RCC 7860 (cell line): ENCODE measurements at regions not wholly inside any gene's neighbourhood (a gene's known extent, or its start where the extent isn't known, plus 50 kb on each side); places are given as distances from the start of the nearest gene placed in this dataset.
"Not testable (repeated sequence)": the region's sequence is repeated elsewhere in the genome, so short reads cannot be mapped to it uniquely, and the experiment has no call there.

Source experiments
- DNase-seq: peaks from one replicate; pipeline ENCODE4 v3.0.0-alpha.2; 2015; ENCODE audit warnings: low spot score
- FAIRE-seq: peaks from 2 replicates; lab custom pipeline; 2012; peaks lifted over from hg19 to GRCh38; lab: Jason Lieb, UNC

- FAIRE-seq = no peak
- DNase-seq = no peak
Measured at GRCh38 chr4:54402880-54403480, 173.9 kb downstream of the PDGFRA start.

GRCh38 chr4:54403700-54404453 is 174.8 kb downstream of the PDGFRA start:
- DNase-seq (no peak), FAIRE-seq (no peak)

- FAIRE-seq, DNase-seq: not testable (repeated sequence)
Measured at GRCh38 chr4:54409270-54409817, 180.3 kb downstream of the PDGFRA start.

GRCh38 chr4:54414545-54414944 is 185.5 kb downstream of the PDGFRA start:
- FAIRE-seq (no peak), DNase-seq (no peak)

- FAIRE-seq (no peak), DNase-seq (no peak)
Measured at GRCh38 chr4:54417476-54417875, 188.4 kb downstream of the PDGFRA start.

- no peak for FAIRE-seq
- DNase-seq = no peak
Measured at GRCh38 chr4:54418468-54418867, 189.4 kb downstream of the PDGFRA start.

- DNase-seq = peak; percentile 61
- no peak for FAIRE-seq
Measured at GRCh38 chr4:54423066-54423465, 194.0 kb downstream of the PDGFRA start.

GRCh38 chr4:54427826-54428225 is 198.7 kb downstream of the PDGFRA start:
- no peak for DNase-seq
- no peak for FAIRE-seq

GRCh38 chr4:54428940-54429339 is 199.8 kb downstream of the PDGFRA start:
- DNase-seq = no peak
- FAIRE-seq = no peak

- FAIRE-seq (no peak), DNase-seq (no peak)
Measured at GRCh38 chr4:54433686-54434085, 204.6 kb downstream of the PDGFRA start.

GRCh38 chr4:54439831-54440243 is 210.7 kb downstream of the PDGFRA start:
- DNase-seq (no peak), FAIRE-seq (no peak)

- peak; percentile 22 for DNase-seq
- FAIRE-seq = peak; percentile 33
Measured at GRCh38 chr4:54440394-54441136, 211.5 kb downstream of the PDGFRA start.

GRCh38 chr4:54445866-54446265 is 211.9 kb upstream of the KIT start:
- no peak for FAIRE-seq
- no peak for DNase-seq

GRCh38 chr4:54446581-54446980 is 211.2 kb upstream of the KIT start:
- FAIRE-seq (no peak), DNase-seq (no peak)

GRCh38 chr4:54447304-54447703 is 210.5 kb upstream of the KIT start:
- FAIRE-seq (no peak), DNase-seq (no peak)

- no peak for DNase-seq
- FAIRE-seq = no peak
Measured at GRCh38 chr4:54449999-54450398, 207.8 kb upstream of the KIT start.

- not testable (repeated sequence) for DNase-seq, FAIRE-seq
Measured at GRCh38 chr4:54466960-54467359, 190.8 kb upstream of the KIT start.

- DNase-seq = no peak
- no peak for FAIRE-seq
Measured at GRCh38 chr4:54473077-54473545, 184.6 kb upstream of the KIT start.

- FAIRE-seq (no peak), DNase-seq (no peak)
Measured at GRCh38 chr4:54473798-54474197, 184.0 kb upstream of the KIT start.

GRCh38 chr4:54475546-54475945 is 182.2 kb upstream of the KIT start:
- no peak for FAIRE-seq
- peak; percentile 52 for DNase-seq

- DNase-seq (peak; percentile 92), FAIRE-seq (peak; percentile 91)
Measured at GRCh38 chr4:54482529-54483200, 175.1 kb upstream of the KIT start.
